PC-3 (cell line): ENCODE measurements at regions not wholly inside any gene's neighbourhood (a gene's known extent, or its start where the extent isn't known, plus 50 kb on each side); places are given as distances from the start of the nearest gene placed in this dataset.

Source experiments
- CTCF ChIP-seq: fragments of 300-600 bp; sonication (generic); conservative IDR thresholded peaks from 2 replicates; pipeline ENCODE4 v1.5.1; 2017; ENCODE audit warnings: antibody characterized with exemption, low read depth, mild to moderate bottlenecking, low read length
- EZH2 ChIP-seq: fragments of 300-600 bp; sonication (generic); IDR thresholded peaks from one replicate; pipeline ENCODE4 v1.6.1; 2017; ENCODE audit warnings: antibody characterized with exemption, mild to moderate bottlenecking, low read length; ENCODE audit not compliant: unreplicated experiment

- no peak for TF ChIP-seq CTCF
- TF ChIP-seq EZH2, result no peak
Measured at GRCh38 chr5:164433106-164433870, 927.9 kb downstream of the MAT2B start.
